CD4-positive, alpha-beta memory T cell (primary cell): ENCODE measurements at regions not wholly inside any gene's neighbourhood (a gene's known extent, or its start where the extent isn't known, plus 50 kb on each side); places are given as distances from the start of the nearest gene placed in this dataset.
A peak's percentile ranks its signal among the peaks of the same experiment; 100 is the strongest.

ENCODE experiments used
- CTCF ChIA-PET: fragments of 350-600 bp; sonication (Branson Sonifier 250); formaldehyde crosslinking; loops from one replicate; lab custom pipeline; 2021; ENCODE audit warnings: inconsistent platforms; ENCODE audit not compliant: partially characterized antibody; lab: Charles Lee
- POLR2A ChIA-PET: fragments of 350-600 bp; sonication (Branson Sonifier 250); formaldehyde crosslinking; loops from one replicate; lab custom pipeline; 2021; ENCODE audit not compliant: partially characterized antibody; lab: Charles Lee
- DNase-seq, 5 donors: peaks; one replicate each; pipeline versions ENCODE4 v3.0.0 to v3.0.0-alpha.2; 2020 to 2022; ENCODE audit warnings: mixed read lengths in 1 of 5
- H3K27ac ChIP-seq: one replicate; pipeline ENCODE4 v1.7.0; 2013; ENCODE audit warnings: low read depth, low read length
- H3K27me3 ChIP-seq: 2 replicates; pipeline ENCODE4 v1.7.0; 2013; ENCODE audit warnings: mild to moderate bottlenecking, low read length, moderate library complexity; ENCODE audit not compliant: insufficient read depth
- H3K36me3 ChIP-seq: 2 replicates; pipeline ENCODE4 v1.7.0; 2013; ENCODE audit warnings: mild to moderate bottlenecking, low read length, moderate library complexity; ENCODE audit not compliant: insufficient read depth
- H3K4me1 ChIP-seq: 2 replicates; pipeline ENCODE4 v1.7.0; 2013; ENCODE audit warnings: mild to moderate bottlenecking, low read length, moderate library complexity; ENCODE audit not compliant: insufficient read depth
- H3K4me3 ChIP-seq, 2 donors: one replicate each; pipeline ENCODE4 v1.7.0; 2013; ENCODE audit warnings: low read length in 2 of 2, mild to moderate bottlenecking in 1 of 2
- H3K9me3 ChIP-seq, 2 donors: one replicate each; pipeline ENCODE4 v1.7.0; 2013; ENCODE audit warnings: low read length in 2 of 2, control low read depth in 1 of 2; ENCODE audit not compliant: control insufficient read depth in 1 of 2
- H3K27ac Mint-ChIP-seq, 7 donors: one replicate each; pipeline ENCODE4 v1.8.0; 2020 to 2021; ENCODE audit warnings: mixed read lengths in 7 of 7, mild to moderate bottlenecking in 6 of 7, inconsistent platforms in 3 of 7, moderate library complexity in 3 of 7
- H3K27me3 Mint-ChIP-seq, 2 donors: one replicate each; pipeline ENCODE4 v1.8.0; 2020 to 2021; ENCODE audit warnings: mixed read lengths in 2 of 2
- H3K36me3 Mint-ChIP-seq, 2 donors: one replicate each; pipeline ENCODE4 v1.8.0; 2020 to 2021; ENCODE audit warnings: mixed read lengths in 2 of 2, inconsistent platforms in 1 of 2, mild to moderate bottlenecking in 1 of 2
- H3K4me1 Mint-ChIP-seq, 4 donors: one replicate each; pipeline ENCODE4 v1.8.0; 2020 to 2021; ENCODE audit warnings: mixed read lengths in 4 of 4, mild to moderate bottlenecking in 1 of 4
- H3K4me3 Mint-ChIP-seq, 8 donors: one replicate each; pipeline ENCODE4 v1.8.0; 2020 to 2021; ENCODE audit warnings: mixed read lengths in 8 of 8, mild to moderate bottlenecking in 7 of 8, moderate library complexity in 6 of 8, inconsistent platforms in 3 of 8
- H3K9me3 Mint-ChIP-seq, 8 donors: one replicate each; pipeline ENCODE4 v1.8.0; 2020 to 2021; ENCODE audit warnings: mixed read lengths in 8 of 8, mild to moderate bottlenecking in 5 of 8, inconsistent platforms in 3 of 8, moderate library complexity in 1 of 8
- intact Hi-C: fragments of 100-400 bp; cut with micrococcal nuclease; formaldehyde crosslinking; loops from one replicate; pipeline ENCODE4 v1.15.1; 2023

DNA sequence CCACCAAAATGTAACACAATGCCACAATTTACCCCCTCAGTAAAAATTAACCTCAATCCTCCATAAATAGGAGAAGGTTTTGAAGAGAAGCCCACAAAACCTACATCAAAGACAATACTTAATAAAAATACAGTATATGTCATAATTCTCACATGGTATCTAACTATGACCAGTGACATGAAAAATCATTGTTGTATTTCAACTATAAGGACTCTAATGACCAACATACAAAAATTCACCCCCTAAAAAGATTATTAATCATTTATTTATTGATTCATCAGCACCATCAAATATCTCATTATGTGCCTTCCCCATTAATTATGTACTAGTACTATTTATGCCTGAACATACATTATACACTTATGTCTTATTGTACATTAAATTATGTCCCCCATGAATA lies 77.1 kb upstream of the ZMAT1 start:
- H3K4me1 Mint-ChIP-seq, result no peaks in the 10 kb centered on the region
- H3K9me3 ChIP-seq, result no peaks in the 10 kb centered on the region
- CTCF ChIA-PET, result no interaction called here
- H3K36me3 ChIP-seq, result no peaks in the 10 kb centered on the region
- POLR2A ChIA-PET, result no interaction called here
- no peak overlapping the region for H3K27ac Mint-ChIP-seq
- intact Hi-C loops, result no loop called here
- H3K4me3 Mint-ChIP-seq, result no peak overlapping the region
- DNase-seq, result no peak
- H3K4me1 ChIP-seq, result no peaks in the 10 kb centered on the region
- no peaks in the 10 kb centered on the region for H3K27me3 ChIP-seq
- H3K27ac ChIP-seq, result no peak overlapping the region
- H3K27me3 Mint-ChIP-seq, result no peaks in the 10 kb centered on the region
- peaks cover 0 to 6% (median 0%) of the 10 kb centered on the region in 8 donors for H3K9me3 Mint-ChIP-seq
- no peaks in the 10 kb centered on the region for H3K36me3 Mint-ChIP-seq
- H3K4me3 ChIP-seq, result no peak overlapping the region

DNA sequence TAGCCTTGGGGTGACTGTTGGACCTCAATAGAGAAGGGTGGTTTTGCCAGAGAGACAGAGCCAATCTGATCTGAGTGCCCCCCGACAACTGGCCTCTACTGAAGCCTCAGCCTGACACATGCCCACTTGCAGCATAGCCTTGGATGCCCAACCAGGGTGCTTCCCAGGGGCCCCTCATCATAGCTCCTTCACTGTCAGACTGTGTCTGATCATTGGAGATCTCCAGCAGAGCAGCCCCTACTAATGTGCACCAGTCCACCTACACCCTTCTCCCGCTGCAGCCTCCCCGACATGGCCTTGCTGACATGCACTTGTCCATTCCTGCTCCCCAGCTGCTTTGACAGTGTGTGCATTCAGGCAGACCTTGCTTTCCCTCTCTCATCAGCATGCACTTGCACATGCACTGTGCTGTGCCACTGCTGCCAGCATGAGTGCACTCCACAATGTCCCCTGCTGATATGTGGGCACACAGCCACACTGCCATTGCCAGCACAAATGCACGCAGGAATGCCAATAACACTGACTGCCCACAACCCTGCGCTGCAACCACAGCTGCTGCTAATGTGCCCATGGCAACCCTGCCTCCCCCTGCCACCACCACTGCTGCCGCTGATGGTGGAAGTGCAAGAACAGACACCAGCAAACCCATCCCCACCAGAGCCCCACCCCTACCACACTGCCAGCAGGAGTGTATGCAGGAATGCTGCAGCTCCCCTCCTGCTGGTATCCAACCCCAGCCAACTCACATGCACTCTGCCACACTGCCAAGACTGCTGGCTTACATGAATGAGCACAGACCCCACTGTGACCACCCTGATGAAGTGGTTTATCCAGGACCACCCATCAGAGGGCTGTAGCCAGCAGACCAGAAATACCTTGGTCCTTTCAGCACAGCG lies 68.1 kb upstream of the ZMAT1 start:
- no peak overlapping the region for H3K27ac Mint-ChIP-seq
- H3K9me3 ChIP-seq, result no peaks in the 10 kb centered on the region
- H3K4me1 ChIP-seq, result no peaks in the 10 kb centered on the region
- intact Hi-C loops, result no loop called here
- H3K27ac ChIP-seq, result no peak overlapping the region
- no peaks in the 10 kb centered on the region for H3K36me3 Mint-ChIP-seq
- H3K27me3 ChIP-seq, result no peaks in the 10 kb centered on the region
- H3K9me3 Mint-ChIP-seq, result peaks cover 0 to 17% (median 6%) of the 10 kb centered on the region in 8 donors
- peaks cover 3 to 9% of the 10 kb centered on the region in 2 donors for H3K27me3 Mint-ChIP-seq
- no peak overlapping the region for H3K4me3 ChIP-seq
- no peaks in the 10 kb centered on the region for H3K4me1 Mint-ChIP-seq
- CTCF ChIA-PET, result no interaction called here
- no peaks in the 10 kb centered on the region for H3K36me3 ChIP-seq
- POLR2A ChIA-PET, result no interaction called here
- peak in 1 of 5 donors; percentile 15 for DNase-seq
- H3K4me3 Mint-ChIP-seq, result no peak overlapping the region

GRCh38 chrX:101993335-101993734 lies 61.5 kb upstream of the ZMAT1 start:
- Histone ChIP-seq H3K27ac (no peak overlapping the region), H3K27me3 (no peaks in the 10 kb centered on the region), H3K4me3 (no peak overlapping the region), H3K36me3 (no peaks in the 10 kb centered on the region), H3K4me1 (no peaks in the 10 kb centered on the region), H3K9me3 (no peaks in the 10 kb centered on the region)
- H3K9me3 Mint-ChIP-seq, result peaks cover 0 to 7% (median 0%) of the 10 kb centered on the region in 8 donors
- no peaks in the 10 kb centered on the region for H3K36me3 Mint-ChIP-seq
- DNase-seq, result no peak
- no peaks in the 10 kb centered on the region for H3K4me1 Mint-ChIP-seq
- CTCF ChIA-PET, result no interaction called here
- intact Hi-C loops, result no loop called here
- H3K27ac Mint-ChIP-seq, result no peak overlapping the region
- peaks cover 0 to 4% of the 10 kb centered on the region in 2 donors for H3K27me3 Mint-ChIP-seq
- H3K4me3 Mint-ChIP-seq, result no peak overlapping the region
- POLR2A ChIA-PET, result no interaction called here

DNA sequence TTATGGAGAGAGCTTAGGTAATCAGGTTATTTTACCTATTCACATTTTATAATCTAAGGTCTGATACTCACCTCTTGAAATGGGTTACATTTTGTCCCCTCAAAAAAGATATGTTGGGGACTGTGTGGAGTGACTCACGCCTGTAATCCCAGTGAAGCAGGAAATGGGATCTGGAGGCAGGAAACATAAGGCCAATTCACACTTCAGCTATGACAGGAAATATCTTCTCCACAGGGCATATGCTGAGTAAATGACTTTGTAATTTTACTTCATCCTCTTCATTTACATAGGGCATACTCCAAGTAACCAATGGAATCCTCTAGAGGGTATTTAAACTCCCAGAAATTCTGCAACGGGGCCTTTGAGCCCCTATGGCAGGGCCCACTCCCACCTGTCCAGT lies 54.8 kb upstream of the ZMAT1 start:
- ChIA-PET CTCF (no interaction called here), POLR2A (no interaction called here)
- intact Hi-C loops, result no loop called here
- Histone ChIP-seq H3K9me3 (no peaks in the 10 kb centered on the region), H3K27ac (no peak overlapping the region), H3K27me3 (no peaks in the 10 kb centered on the region), H3K4me3 (no peak overlapping the region), H3K36me3 (no peaks in the 10 kb centered on the region), H3K4me1 (no peaks in the 10 kb centered on the region)
- H3K9me3 Mint-ChIP-seq, result no peaks in the 10 kb centered on the region
- no peaks in the 10 kb centered on the region for H3K27me3 Mint-ChIP-seq
- H3K27ac Mint-ChIP-seq, result no peak overlapping the region
- no peaks in the 10 kb centered on the region for H3K4me1 Mint-ChIP-seq
- no peaks in the 10 kb centered on the region for H3K36me3 Mint-ChIP-seq
- DNase-seq, result no peak
- no peak overlapping the region for H3K4me3 Mint-ChIP-seq
